Vagina (tissue), 2 donors: ENCODE measurements at regions not wholly inside any gene's neighbourhood (a gene's known extent, or its start where the extent isn't known, plus 50 kb on each side); places are given as distances from the start of the nearest gene placed in this dataset.

Experiments used
- POLR2A ChIP-seq, 2 donors: fragments of 450-650 bp; IDR thresholded peaks; one replicate each; pipeline ENCODE4 v1.6.1; 2017; ENCODE audit warnings: antibody characterized with exemption in 2 of 2, mild to moderate bottlenecking in 2 of 2, moderate library complexity in 2 of 2
- TF ChIP-seq, protein P1 (sequence below), 3 experiments: fragments of 450-650 bp in 2 of 3; fragments of 200-600 bp in 1 of 3; sonication (generic) in 1 of 3; IDR thresholded peaks; one replicate each; pipeline ENCODE4 v1.5.1; 2017 to 2019; ENCODE audit warnings: antibody characterized with exemption in 3 of 3, mild to moderate bottlenecking in 2 of 3, moderate library complexity in 2 of 3

GRCh38 chr7:68627247-68627864 lies 970.9 kb upstream of the AUTS2 start:
- TF ChIP-seq, protein P1, sequence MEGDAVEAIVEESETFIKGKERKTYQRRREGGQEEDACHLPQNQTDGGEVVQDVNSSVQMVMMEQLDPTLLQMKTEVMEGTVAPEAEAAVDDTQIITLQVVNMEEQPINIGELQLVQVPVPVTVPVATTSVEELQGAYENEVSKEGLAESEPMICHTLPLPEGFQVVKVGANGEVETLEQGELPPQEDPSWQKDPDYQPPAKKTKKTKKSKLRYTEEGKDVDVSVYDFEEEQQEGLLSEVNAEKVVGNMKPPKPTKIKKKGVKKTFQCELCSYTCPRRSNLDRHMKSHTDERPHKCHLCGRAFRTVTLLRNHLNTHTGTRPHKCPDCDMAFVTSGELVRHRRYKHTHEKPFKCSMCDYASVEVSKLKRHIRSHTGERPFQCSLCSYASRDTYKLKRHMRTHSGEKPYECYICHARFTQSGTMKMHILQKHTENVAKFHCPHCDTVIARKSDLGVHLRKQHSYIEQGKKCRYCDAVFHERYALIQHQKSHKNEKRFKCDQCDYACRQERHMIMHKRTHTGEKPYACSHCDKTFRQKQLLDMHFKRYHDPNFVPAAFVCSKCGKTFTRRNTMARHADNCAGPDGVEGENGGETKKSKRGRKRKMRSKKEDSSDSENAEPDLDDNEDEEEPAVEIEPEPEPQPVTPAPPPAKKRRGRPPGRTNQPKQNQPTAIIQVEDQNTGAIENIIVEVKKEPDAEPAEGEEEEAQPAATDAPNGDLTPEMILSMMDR (IDR thresholded peaks at IDR 0.05) = no peak
- TF ChIP-seq POLR2A (IDR thresholded peaks at IDR 0.05) = no peak
